DMS114 treated with DMSO at 0.1 percent for 48 hours (cell line): ENCODE measurements at regions not wholly inside any gene's neighbourhood (a gene's known extent, or its start where the extent isn't known, plus 50 kb on each side); places are given as distances from the start of the nearest gene placed in this dataset.

Experiments
- DNase-seq: peaks from one replicate; lab custom pipeline; 2025; ENCODE audit not compliant: unreplicated experiment; lab: John Stamatoyannopoulos, UW

GRCh38 chr2:144333143-144333555 is 186.8 kb downstream of the ZEB2 start:
- no peak for DNase-seq

GRCh38 chr2:144332356-144333142 is 187.4 kb downstream of the ZEB2 start:
- peak; percentile 46 for DNase-seq

DNA sequence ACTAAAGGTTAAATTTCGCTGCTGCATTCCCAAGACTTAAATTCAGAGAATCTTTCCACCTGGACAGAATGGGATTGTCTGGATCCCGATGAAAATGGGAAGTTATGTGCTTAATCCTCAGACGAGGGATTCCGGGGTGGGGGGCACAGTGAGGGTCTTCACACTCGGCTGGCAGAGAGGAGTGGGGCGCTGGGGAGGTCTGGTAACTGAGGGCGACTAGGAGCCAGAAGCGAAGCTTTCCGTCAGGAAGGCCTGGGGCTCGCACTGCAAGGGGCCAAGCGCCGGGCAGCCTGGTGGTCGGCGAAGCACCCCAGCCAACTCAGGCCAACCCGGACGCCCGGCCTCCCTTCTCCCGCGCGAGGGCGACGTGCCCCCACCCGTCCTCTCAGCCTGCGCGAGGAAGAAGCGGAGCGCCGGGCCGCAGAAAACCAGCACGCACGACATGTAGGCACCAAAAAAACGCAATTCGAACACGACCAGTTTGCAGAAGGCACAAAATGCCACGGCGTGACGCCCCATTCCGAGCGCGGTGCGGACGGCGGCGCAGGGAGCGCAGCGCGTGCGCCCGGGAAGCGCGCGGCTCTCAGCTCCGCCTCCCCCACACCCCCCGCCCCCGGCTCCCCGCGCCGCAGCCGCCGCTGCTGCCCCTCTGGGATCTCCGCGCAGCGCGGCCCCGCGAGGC is 188.1 kb downstream of the ZEB2 start:
- no peak for DNase-seq

- no peak for DNase-seq
These were observed 188.8 kb downstream of the ZEB2 start for GRCh38 chr2:144330951-144331673.

GRCh38 chr2:144329472-144329871 is 190.4 kb downstream of the ZEB2 start:
- DNase-seq = no peak

DNA sequence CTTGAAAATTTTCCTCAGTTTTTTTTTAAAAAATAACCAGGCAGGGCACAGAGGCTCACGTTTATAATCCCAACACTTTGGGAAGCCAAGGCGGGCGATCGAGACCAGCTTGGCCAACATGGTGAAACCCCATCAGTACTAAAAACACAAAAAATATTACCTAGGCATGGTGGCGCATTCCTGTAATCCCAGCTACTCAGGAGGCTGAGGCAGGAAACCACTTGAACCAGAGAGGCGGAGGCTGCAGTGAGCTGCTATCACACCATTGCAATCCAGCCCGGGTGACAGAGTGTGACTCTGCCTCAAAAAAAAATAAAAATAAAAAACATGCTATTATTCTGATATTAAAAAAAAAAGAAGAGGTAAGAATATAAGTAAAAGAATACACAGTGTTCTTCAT is 191.0 kb downstream of the ZEB2 start:
- DNase-seq = no peak

GRCh38 chr2:144326825-144327224 is 193.1 kb downstream of the ZEB2 start:
- DNase-seq = no peak

- DNase-seq = no peak
These were observed 194.8 kb downstream of the ZEB2 start for GRCh38 chr2:144325086-144325485.

DNA sequence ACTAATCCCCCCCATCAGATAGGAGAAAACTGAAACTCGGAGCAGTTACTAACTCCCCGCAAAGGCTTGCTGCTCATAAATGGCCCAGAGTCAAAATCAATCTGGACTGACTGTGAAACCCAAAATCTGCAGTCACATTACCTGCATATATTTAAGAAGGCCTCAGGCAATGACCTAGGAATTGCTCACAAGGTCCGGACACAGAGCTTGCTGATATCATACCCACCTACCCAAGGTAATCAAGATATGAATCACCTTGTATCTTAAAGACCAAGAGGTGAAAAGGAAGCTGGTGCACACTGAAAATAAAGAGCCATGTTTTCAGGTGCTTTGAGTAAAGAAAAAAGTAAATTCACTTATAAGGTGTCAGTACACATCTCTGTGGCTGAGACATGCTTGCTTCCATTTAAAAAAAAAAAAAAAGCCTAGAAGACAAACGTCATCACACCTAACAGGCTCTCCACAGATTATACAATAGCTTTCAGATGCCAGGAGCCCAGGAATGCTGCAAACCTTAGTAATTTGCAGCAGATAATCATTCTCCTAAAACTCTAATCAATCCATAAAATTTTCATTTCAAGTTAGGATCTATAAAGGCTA is 195.4 kb downstream of the ZEB2 start:
- no peak for DNase-seq

GRCh38 chr2:144323946-144324345 is 196.0 kb downstream of the ZEB2 start:
- no peak for DNase-seq

- no peak for DNase-seq
These were observed 197.5 kb downstream of the ZEB2 start for GRCh38 chr2:144322379-144322778.

DNA sequence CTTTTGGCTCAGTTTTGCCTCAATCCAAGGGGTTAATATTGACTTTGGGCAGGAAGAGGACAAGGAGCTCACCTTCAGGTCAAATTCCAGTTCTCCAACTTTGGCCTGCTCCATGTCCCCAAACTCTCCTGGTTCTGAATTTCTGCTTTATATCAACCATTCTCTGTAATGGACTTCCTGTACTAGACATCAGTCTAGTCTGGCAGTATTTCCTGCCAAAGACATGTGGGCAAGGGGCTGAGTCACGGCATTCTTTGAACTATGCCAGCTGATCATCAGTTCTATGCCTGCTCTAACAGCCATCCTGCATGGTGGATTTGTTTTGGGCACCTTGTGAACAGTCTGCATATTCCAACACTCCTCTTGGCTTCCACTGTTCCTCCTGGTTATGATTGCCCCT is 199.4 kb downstream of the ZEB2 start:
- DNase-seq = no peak

DNA sequence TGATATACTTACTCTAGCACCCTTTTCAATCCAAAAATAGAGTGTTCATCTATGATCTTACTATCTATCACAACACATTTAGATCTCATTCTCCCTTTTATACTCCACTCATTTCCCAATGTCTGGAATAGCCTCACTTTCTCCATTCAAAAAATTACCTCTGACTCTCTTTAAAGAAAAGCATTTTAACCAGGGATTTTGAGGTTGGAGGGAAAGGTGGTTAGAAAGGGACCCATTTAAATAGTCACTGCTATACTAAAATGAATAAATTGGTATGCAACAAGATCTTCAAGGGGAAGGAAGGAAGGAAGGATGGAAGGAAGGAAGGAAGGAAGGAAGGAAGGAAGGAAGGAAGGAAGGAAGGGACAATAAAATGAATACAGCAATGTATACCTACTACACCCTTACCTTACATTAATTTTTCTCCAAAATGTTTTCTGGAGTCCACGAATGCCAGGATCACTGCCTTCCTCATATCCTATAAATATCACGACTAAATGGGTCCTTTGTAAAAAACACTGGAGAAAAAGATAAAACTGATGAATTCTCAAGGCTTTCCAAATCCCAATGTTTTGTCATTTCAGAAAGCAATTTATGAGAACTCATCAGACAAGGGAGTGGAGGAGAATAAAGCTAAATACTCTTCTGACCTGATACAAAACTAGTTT is 202.7 kb downstream of the ZEB2 start:
- DNase-seq = no peak

GRCh38 chr2:144310889-144311608 is 208.9 kb downstream of the ZEB2 start:
- DNase-seq = no peak

DNA sequence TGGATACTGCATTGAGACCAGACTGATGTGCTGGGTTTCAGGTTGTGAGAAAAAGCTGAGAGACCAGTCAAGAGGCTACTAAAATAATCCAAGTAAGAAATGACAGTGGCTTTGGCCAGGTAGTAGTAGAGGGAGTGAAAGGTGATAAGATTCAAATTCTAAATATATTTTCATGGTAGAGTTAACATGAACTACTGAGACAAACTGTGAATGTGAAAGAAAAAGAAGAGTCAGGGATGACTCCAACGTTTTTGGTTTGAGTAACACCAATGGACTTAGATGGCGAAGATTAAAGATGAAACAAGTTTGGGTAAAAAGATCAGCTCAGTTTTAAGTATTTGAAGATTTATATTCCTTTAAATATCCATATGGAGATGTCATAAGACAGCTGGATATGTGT is 209.4 kb downstream of the ZEB2 start:
- DNase-seq = no peak

DNA sequence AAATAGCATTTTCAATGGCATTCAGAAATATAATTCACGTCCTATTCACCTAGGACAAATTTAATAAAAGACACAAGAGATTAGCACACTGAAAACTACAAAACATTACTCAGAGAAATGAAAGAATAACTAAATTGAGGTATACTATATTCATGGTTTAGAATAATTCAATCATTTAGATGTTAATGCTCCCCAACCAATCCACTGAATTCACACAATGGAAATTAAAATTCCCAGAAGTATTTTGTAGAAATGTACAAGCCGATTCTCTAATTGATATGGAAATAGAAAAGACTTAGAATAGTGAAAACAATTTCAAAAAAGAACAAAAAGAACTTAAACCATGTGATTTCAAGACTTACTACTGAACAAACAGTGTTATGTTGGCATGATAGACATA is 212.2 kb downstream of the ZEB2 start:
- no peak for DNase-seq

DNA sequence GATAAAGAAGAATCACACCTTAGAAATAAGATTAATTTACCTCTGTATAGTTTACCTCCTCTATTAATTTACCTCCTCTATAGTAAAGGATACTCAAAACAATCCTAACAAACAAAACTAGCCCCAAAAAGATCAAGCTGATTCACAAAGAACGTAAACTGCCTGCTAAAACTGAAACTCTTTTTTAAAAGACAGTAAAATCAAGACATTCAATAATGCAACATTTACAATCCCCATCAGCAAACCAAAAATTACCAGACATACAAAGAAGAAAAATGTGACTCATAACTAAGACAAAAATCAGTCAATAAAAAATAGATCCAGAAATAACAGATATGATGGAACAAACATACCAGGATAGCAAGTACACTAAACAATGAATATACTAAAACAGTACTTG is 215.7 kb downstream of the ZEB2 start:
- no peak for DNase-seq

DNA sequence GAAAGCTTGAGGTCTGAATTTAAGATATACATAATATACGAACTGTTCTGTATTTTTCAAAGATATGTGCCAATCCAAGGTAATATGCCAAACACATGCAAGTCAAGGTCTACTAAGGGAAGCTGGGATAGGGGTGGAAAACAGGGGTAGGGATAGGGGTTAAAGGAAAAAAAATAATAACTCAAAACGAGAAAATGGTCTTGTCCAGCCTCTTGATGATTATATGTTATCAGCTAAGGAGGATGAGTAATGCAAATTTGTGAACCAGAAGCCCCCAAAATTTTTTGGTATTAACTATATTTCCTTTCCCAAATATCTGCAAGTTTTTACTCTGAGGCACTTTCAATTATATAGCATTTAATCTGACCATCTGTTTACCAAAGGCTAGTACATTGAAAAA is 219.3 kb downstream of the ZEB2 start:
- DNase-seq = no peak

DNA sequence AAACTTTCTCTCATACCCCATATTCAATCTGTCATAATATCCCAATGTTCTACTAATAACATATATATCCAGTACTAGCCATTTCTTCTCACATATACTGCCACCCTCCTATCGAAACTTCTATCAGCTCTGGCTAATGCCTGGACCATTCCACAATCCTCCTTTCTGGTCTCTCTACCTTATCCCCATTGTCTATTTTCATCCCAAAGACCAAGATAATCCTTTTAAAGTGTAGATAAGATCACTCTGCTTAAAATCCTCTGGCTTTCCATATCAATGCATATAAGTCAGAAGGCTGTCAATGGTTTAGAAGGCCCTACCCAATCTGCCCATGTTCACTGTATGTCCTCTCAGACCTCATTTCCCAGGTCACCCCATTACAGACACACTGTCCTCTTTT is 229.6 kb downstream of the ZEB2 start:
- DNase-seq = no peak

GRCh38 chr2:144288438-144288837 is 231.5 kb downstream of the ZEB2 start:
- DNase-seq = no peak
